ENCODE measurements at regions not wholly inside any gene's neighbourhood (a gene's known extent, or its start where the extent isn't known, plus 50 kb on each side); places are given as distances from the start of the nearest gene placed in this dataset.

DNA sequence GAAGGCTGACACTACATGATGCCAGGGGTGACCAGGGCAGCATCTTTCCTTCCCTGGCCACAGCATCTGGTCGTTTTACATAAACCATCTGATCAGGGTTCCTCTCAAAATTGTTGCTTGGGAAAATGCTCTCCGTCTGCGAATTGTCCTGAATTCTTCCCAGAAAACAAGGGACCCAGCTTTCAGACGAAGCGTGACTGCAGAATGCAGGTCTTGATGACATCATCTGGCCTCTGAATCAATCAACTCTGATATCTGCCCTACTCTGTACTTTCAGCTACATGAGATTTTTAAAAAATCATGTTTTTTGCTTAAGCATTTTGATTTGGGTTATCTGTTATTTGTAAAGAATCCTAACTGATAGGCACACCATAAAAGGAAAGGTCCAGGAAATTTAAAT lies 246.6 kb upstream of the IRS2 start:
- H3K4me3 Mint-ChIP-seq (ENCODE audit: unreplicated experiment): no peak overlapping the region
- Histone ChIP-seq H3K4me3 (ENCODE audit: low read depth, low read length) (no peak overlapping the region), H3K4me1 (peaks cover 3% of the 10 kb centered on the region; the same call in 1 of the 2 replicates), H3K9me3 (no peaks in the 10 kb centered on the region), H3K36me3 (ENCODE audit: control insufficient read depth, insufficient read depth, low read length) (no peaks in the 10 kb centered on the region), H3K27me3 (replicated peaks; ENCODE audit: control insufficient read depth, insufficient read depth, low read length) (no peaks in the 10 kb centered on the region)
- TF ChIP-seq, protein P1, sequence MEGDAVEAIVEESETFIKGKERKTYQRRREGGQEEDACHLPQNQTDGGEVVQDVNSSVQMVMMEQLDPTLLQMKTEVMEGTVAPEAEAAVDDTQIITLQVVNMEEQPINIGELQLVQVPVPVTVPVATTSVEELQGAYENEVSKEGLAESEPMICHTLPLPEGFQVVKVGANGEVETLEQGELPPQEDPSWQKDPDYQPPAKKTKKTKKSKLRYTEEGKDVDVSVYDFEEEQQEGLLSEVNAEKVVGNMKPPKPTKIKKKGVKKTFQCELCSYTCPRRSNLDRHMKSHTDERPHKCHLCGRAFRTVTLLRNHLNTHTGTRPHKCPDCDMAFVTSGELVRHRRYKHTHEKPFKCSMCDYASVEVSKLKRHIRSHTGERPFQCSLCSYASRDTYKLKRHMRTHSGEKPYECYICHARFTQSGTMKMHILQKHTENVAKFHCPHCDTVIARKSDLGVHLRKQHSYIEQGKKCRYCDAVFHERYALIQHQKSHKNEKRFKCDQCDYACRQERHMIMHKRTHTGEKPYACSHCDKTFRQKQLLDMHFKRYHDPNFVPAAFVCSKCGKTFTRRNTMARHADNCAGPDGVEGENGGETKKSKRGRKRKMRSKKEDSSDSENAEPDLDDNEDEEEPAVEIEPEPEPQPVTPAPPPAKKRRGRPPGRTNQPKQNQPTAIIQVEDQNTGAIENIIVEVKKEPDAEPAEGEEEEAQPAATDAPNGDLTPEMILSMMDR (IDR thresholded peaks at IDR 0.05; ENCODE audit: insufficient read depth in 1 of 2, low read depth in 1 of 2, low read length in 1 of 2, severe bottlenecking in 1 of 2, unreplicated experiment in 1 of 2): no peak
- no TSS peak for BruUV-seq (replicated peaks)
- no peaks in the 10 kb centered on the region for H3K9me3 Mint-ChIP-seq (ENCODE audit: unreplicated experiment)
- H3K27me3 Mint-ChIP-seq (ENCODE audit: insufficient read depth, unreplicated experiment): peaks cover 3% of the 10 kb centered on the region
- H3K36me3 Mint-ChIP-seq (ENCODE audit: insufficient read depth, unreplicated experiment): no peaks in the 10 kb centered on the region
- H3K27ac Mint-ChIP-seq (ENCODE audit: unreplicated experiment): no peak overlapping the region
- no peak for DNase-seq
- peaks cover 7% of the 10 kb centered on the region for H3K4me1 Mint-ChIP-seq (ENCODE audit: low read depth, unreplicated experiment)
- POLR2A ChIA-PET: no interaction called here
- CTCF ChIA-PET: no interaction called here
- intact Hi-C loops (cut with micrococcal nuclease; ENCODE audit: unreplicated experiment): no loop called here

DNA sequence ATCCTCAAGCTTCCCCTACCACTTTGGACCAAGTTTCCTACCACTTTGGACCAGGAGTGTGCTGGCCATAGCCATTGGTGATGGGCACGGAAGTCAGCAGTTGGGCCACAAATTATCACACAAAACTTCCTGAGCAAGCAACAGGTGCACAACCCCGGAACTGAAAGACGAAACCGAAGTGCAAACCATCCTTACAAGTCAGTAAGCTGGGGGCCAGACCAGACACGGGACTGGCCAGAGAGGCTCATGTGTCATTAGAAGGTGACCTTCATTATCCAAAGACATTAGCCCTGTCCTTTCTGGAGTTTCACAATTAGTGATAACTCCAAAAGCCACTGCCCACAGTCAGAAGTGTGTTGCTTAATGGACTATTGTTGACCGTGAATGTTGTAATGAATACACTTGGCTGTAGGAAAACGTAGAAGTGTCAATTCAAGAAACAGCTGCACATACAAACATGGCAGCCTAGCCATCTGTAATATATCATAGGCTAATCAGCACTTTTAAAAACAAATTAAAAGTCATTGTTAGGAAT lies 244.1 kb upstream of the IRS2 start:
- H3K9me3 Mint-ChIP-seq (ENCODE audit: unreplicated experiment): no peaks in the 10 kb centered on the region
- Histone ChIP-seq H3K27me3 (replicated peaks; ENCODE audit: control insufficient read depth, insufficient read depth, low read length) (no peaks in the 10 kb centered on the region), H3K4me1 (peaks cover 3% of the 10 kb centered on the region; the same call in 1 of the 2 replicates), H3K36me3 (ENCODE audit: control insufficient read depth, insufficient read depth, low read length) (no peaks in the 10 kb centered on the region), H3K4me3 (ENCODE audit: low read depth, low read length) (no peak overlapping the region), H3K9me3 (no peaks in the 10 kb centered on the region)
- peaks cover 7% of the 10 kb centered on the region for H3K4me1 Mint-ChIP-seq (ENCODE audit: low read depth, unreplicated experiment)
- H3K27ac Mint-ChIP-seq (ENCODE audit: unreplicated experiment): no peak overlapping the region
- no TSS peak for BruUV-seq (replicated peaks)
- DNase-seq: no peak
- H3K36me3 Mint-ChIP-seq (ENCODE audit: insufficient read depth, unreplicated experiment): no peaks in the 10 kb centered on the region
- TF ChIP-seq, protein P1 (IDR thresholded peaks at IDR 0.05; ENCODE audit: insufficient read depth in 1 of 2, low read depth in 1 of 2, low read length in 1 of 2, severe bottlenecking in 1 of 2, unreplicated experiment in 1 of 2): no peak
- intact Hi-C loops (cut with micrococcal nuclease; ENCODE audit: unreplicated experiment): no loop called here
- H3K27me3 Mint-ChIP-seq (ENCODE audit: insufficient read depth, unreplicated experiment): no peaks in the 10 kb centered on the region
- ChIA-PET CTCF (no interaction called here), POLR2A (no interaction called here)
- no peak overlapping the region for H3K4me3 Mint-ChIP-seq (ENCODE audit: unreplicated experiment)

DNA sequence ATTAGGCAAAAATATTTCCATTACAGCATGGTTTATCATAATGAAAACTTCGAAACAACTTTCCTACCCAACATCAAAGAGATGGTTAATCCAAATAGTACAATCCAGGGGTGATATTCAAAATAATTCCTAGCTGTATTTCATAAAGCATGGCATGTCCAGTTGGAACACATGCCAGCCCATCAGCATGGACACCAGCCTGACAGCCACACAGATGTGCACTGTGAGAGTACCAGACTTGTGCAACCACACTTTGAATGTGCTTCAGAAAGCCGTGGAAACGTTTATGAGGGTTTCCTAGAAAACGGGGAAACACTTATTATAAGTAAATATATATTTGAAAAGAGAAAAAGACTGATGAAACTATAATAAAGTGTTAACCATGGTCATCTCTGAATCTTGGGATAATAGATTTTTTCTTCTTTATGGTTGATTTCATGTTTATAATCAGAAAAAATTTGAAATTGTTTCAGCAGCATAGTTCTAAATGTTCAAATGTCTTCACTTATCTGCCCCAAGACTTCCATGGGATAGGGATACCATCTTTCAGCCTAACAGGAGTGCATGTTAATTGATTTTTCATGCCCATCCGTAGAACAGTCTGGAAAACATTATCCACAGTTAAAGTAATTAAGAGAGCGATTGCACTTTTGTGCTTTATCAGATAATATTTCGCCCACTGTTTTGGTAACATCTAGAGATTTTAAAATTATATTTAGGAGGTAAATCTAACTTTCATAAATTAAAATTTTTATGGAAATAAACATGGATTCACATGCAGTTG lies 242.6 kb upstream of the IRS2 start:
- Mint-ChIP-seq H3K4me3 (ENCODE audit: unreplicated experiment) (no peak overlapping the region), H3K4me1 (ENCODE audit: low read depth, unreplicated experiment) (peaks cover 2% of the 10 kb centered on the region), H3K27ac (ENCODE audit: unreplicated experiment) (no peak overlapping the region), H3K9me3 (ENCODE audit: unreplicated experiment) (no peaks in the 10 kb centered on the region), H3K36me3 (ENCODE audit: insufficient read depth, unreplicated experiment) (no peaks in the 10 kb centered on the region), H3K27me3 (ENCODE audit: insufficient read depth, unreplicated experiment) (no peaks in the 10 kb centered on the region)
- ChIA-PET POLR2A (no interaction called here), CTCF (no interaction called here)
- no peak for DNase-seq
- Histone ChIP-seq H3K27me3 (replicated peaks; ENCODE audit: control insufficient read depth, insufficient read depth, low read length) (no peaks in the 10 kb centered on the region), H3K4me3 (ENCODE audit: low read depth, low read length) (no peak overlapping the region), H3K9me3 (no peaks in the 10 kb centered on the region), H3K36me3 (ENCODE audit: control insufficient read depth, insufficient read depth, low read length) (no peaks in the 10 kb centered on the region), H3K4me1 (peaks cover under 1% of the 10 kb centered on the region; the same call in 1 of the 2 replicates)
- BruUV-seq (replicated peaks): no TSS peak
- intact Hi-C loops (cut with micrococcal nuclease; ENCODE audit: unreplicated experiment): no loop called here
- TF ChIP-seq, protein P1 (IDR thresholded peaks at IDR 0.05; ENCODE audit: insufficient read depth in 1 of 2, low read depth in 1 of 2, low read length in 1 of 2, severe bottlenecking in 1 of 2, unreplicated experiment in 1 of 2): no peak
